RWPE2 (cell line): ENCODE measurements at regions not wholly inside any gene's neighbourhood (a gene's known extent, or its start where the extent isn't known, plus 50 kb on each side); places are given as distances from the start of the nearest gene placed in this dataset.

Experiments used
- ATAC-seq: fragments of 200-7000 bp; cut with Tn5 transposase; 3 replicates; pipeline ENCODE4 v1.9.1; 2021; ENCODE audit warnings: low read depth
- DNase-seq: peaks from one replicate; pipeline ENCODE4 v3.0.0-alpha.2; 2020; ENCODE audit warnings: low spot score
- H3K27ac ChIP-seq: fragments of 450-650 bp; 2 replicates; pipeline ENCODE4 v1.5.1; 2017; ENCODE audit warnings: mild to moderate bottlenecking; ENCODE audit not compliant: poor library complexity, severe bottlenecking
- H3K27me3 ChIP-seq: fragments of 250-450 bp; sonication (Bioruptor Pico); 2 replicates; pipeline ENCODE4 v1.5.1; 2021; ENCODE audit warnings: mild to moderate bottlenecking, moderate library complexity; ENCODE audit not compliant: insufficient read depth, poor library complexity, severe bottlenecking
- H3K36me3 ChIP-seq: fragments of 250-450 bp; sonication (Bioruptor Pico); 2 replicates; pipeline ENCODE4 v1.5.1; 2020; ENCODE audit warnings: low read depth, mild to moderate bottlenecking, moderate library complexity
- H3K4me1 ChIP-seq: fragments of 250-450 bp; sonication (Bioruptor Pico); 2 replicates; pipeline ENCODE4 v1.5.1; 2021; ENCODE audit warnings: mild to moderate bottlenecking, moderate library complexity; ENCODE audit not compliant: insufficient read depth, poor library complexity, severe bottlenecking
- H3K4me3 ChIP-seq: fragments of 250-450 bp; sonication (Bioruptor Pico); 2 replicates; pipeline ENCODE4 v1.5.1; 2021; ENCODE audit warnings: mild to moderate bottlenecking, moderate library complexity; ENCODE audit not compliant: severe bottlenecking
- H3K9me3 ChIP-seq: fragments of 250-450 bp; sonication (Bioruptor Pico); 2 replicates; pipeline ENCODE4 v1.5.1; 2021; ENCODE audit warnings: mild to moderate bottlenecking, moderate library complexity; ENCODE audit not compliant: severe bottlenecking
- CTCF ChIP-seq: fragments of 450-650 bp; IDR thresholded peaks from one replicate; pipeline ENCODE4 v1.5.1; 2017; ENCODE audit warnings: mild to moderate bottlenecking, moderate library complexity; ENCODE audit not compliant: poor library complexity, severe bottlenecking

GRCh38 chr4:53775381-53775780, 184.1 kb upstream of the LNX1 start:
- no peak for TF ChIP-seq CTCF
- Histone ChIP-seq H3K9me3 (no peaks in the 10 kb centered on the region), H3K4me1 (peaks cover 15% of the 10 kb centered on the region), H3K27ac (no peak overlapping the region), H3K27me3 (no peaks in the 10 kb centered on the region), H3K4me3 (no peak overlapping the region), H3K36me3 (no peaks in the 10 kb centered on the region)
- ATAC-seq (no peak), DNase-seq (no peak)

GRCh38 chr4:53771326-53771725, 180.0 kb upstream of the LNX1 start:
- H3K9me3 ChIP-seq: no peaks in the 10 kb centered on the region
- DNase-seq (no peak), ATAC-seq (no peak)
- no peaks in the 10 kb centered on the region for H3K36me3 ChIP-seq
- no peaks in the 10 kb centered on the region for H3K4me1 ChIP-seq
- no peaks in the 10 kb centered on the region for H3K27me3 ChIP-seq
- no peak overlapping the region for H3K4me3 ChIP-seq
- no peak overlapping the region for H3K27ac ChIP-seq
- TF ChIP-seq CTCF: no peak

GRCh38 chr4:53767482-53767881, 176.2 kb upstream of the LNX1 start:
- DNase-seq: no peak

GRCh38 chr4:53764761-53765490, 173.6 kb upstream of the LNX1 start:
- no peaks in the 10 kb centered on the region for H3K27me3 ChIP-seq
- H3K4me3 ChIP-seq: no peak overlapping the region
- no peak for TF ChIP-seq CTCF
- H3K9me3 ChIP-seq: no peaks in the 10 kb centered on the region
- DNase-seq: no peak
- no peak for ATAC-seq
- H3K36me3 ChIP-seq: no peaks in the 10 kb centered on the region
- H3K27ac ChIP-seq: no peak overlapping the region
- no peaks in the 10 kb centered on the region for H3K4me1 ChIP-seq

More at GRCh38 chr4:53767482-53767881, 176.2 kb upstream of the LNX1 start:
- Histone ChIP-seq H3K27me3 (no peaks in the 10 kb centered on the region), H3K27ac (no peak overlapping the region), H3K36me3 (no peaks in the 10 kb centered on the region), H3K4me3 (no peak overlapping the region), H3K4me1 (no peaks in the 10 kb centered on the region), H3K9me3 (no peaks in the 10 kb centered on the region)
- no peak for TF ChIP-seq CTCF
- ATAC-seq: no peak
